ENCODE measurements at regions not wholly inside any gene's neighbourhood (a gene's known extent, or its start where the extent isn't known, plus 50 kb on each side); places are given as distances from the start of the nearest gene placed in this dataset.

DNA sequence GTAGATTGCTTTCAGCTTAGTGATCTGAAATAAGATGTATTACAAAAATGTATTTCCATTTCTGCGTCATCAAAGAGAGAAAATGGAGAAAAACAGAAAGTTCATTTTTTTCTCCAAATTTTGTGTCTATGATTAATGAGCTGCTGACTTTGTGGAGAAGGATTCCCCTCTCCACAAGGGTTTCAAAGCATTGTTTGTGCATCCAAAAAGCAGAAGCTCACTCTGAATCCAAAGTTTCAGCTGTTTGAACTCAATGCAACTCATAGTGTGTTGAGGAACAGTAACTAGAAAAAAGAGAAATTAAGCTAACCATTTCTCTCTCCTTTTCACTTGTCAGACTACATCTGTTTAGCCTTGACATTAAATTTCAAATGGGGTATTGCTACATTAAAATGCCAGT lies 62.9 kb upstream of the SLC7A11 start:
- TF ChIP-seq, protein P1, sequence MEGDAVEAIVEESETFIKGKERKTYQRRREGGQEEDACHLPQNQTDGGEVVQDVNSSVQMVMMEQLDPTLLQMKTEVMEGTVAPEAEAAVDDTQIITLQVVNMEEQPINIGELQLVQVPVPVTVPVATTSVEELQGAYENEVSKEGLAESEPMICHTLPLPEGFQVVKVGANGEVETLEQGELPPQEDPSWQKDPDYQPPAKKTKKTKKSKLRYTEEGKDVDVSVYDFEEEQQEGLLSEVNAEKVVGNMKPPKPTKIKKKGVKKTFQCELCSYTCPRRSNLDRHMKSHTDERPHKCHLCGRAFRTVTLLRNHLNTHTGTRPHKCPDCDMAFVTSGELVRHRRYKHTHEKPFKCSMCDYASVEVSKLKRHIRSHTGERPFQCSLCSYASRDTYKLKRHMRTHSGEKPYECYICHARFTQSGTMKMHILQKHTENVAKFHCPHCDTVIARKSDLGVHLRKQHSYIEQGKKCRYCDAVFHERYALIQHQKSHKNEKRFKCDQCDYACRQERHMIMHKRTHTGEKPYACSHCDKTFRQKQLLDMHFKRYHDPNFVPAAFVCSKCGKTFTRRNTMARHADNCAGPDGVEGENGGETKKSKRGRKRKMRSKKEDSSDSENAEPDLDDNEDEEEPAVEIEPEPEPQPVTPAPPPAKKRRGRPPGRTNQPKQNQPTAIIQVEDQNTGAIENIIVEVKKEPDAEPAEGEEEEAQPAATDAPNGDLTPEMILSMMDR (IDR thresholded peaks at IDR 0.05), result no peak
- no peak overlapping the region for H3K4me3 ChIP-seq (ENCODE audit: low read length)
- Mint-ChIP-seq H3K36me3 (ENCODE audit: low read depth) (no peaks in the 10 kb centered on the region), H3K4me3 (no peak overlapping the region), H3K27me3 (no peaks in the 10 kb centered on the region), H3K4me1 (ENCODE audit: low read depth) (no peaks in the 10 kb centered on the region), H3K9me3 (no peaks in the 10 kb centered on the region), H3K27ac (no peak overlapping the region)
- peaks cover 0 to 6% of the 10 kb centered on the region in 2 experiments for H3K9me3 ChIP-seq (ENCODE audit: control insufficient read depth in 1 of 2, insufficient read depth in 1 of 2, low read length in 2 of 2)
- no peak overlapping the region for H3K27ac ChIP-seq (ENCODE audit: low read depth in 1 of 2, low read length in 2 of 2)
- no peaks in the 10 kb centered on the region for H3K27me3 ChIP-seq (ENCODE audit: control insufficient read depth in 1 of 2, insufficient read depth in 2 of 2, low read length in 2 of 2)
- no peaks in the 10 kb centered on the region for H3K4me1 ChIP-seq (ENCODE audit: insufficient read depth, low read length)
- DNase-seq (peak in 3 of 14 experiments; percentile 4 to 54 (median 43)), ATAC-seq (ENCODE audit: poor library complexity) (no peak)
- ChIA-PET POLR2A (no interaction called here), CTCF (no interaction called here)
- H3K36me3 ChIP-seq (ENCODE audit: insufficient read depth, low read length), result no peaks in the 10 kb centered on the region
- intact Hi-C loops (cut with DNase I, micrococcal nuclease), result no loop called here

DNA sequence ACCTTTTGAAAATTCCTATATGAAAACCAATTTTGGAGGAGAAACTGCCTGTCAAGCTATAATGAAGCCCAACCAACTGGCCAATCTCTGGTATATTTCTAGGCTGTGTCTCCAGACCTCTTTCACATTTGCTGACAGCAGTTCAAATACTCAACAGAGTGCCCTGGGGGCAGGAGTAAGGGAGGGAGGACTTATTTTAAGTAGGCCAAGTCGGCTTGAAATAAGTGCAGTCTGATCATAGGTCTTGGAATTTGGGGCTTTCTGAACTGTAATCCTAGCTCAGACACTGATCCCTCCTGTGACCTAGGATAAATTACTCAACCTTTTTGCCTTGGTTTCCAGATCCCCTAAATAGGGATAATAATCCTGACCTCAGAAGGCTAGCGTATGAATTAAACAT lies 59.4 kb upstream of the SLC7A11 start:
- intact Hi-C loops (cut with DNase I, micrococcal nuclease), result no loop called here
- Mint-ChIP-seq H3K27ac (no peak overlapping the region), H3K9me3 (no peaks in the 10 kb centered on the region), H3K27me3 (no peaks in the 10 kb centered on the region), H3K36me3 (ENCODE audit: low read depth) (no peaks in the 10 kb centered on the region), H3K4me3 (no peak overlapping the region), H3K4me1 (ENCODE audit: low read depth) (no peaks in the 10 kb centered on the region)
- POLR2A ChIA-PET, result no interaction called here
- peaks cover 0 to 6% of the 10 kb centered on the region in 2 experiments for H3K9me3 ChIP-seq (ENCODE audit: control insufficient read depth in 1 of 2, insufficient read depth in 1 of 2, low read length in 2 of 2)
- no peaks in the 10 kb centered on the region for H3K27me3 ChIP-seq (ENCODE audit: control insufficient read depth in 1 of 2, insufficient read depth in 2 of 2, low read length in 2 of 2)
- CTCF ChIA-PET, result no interaction called here
- no peaks in the 10 kb centered on the region for H3K4me1 ChIP-seq (ENCODE audit: insufficient read depth, low read length)
- no peak overlapping the region for H3K4me3 ChIP-seq (ENCODE audit: low read length)
- no peak overlapping the region for H3K27ac ChIP-seq (ENCODE audit: low read depth in 1 of 2, low read length in 2 of 2)
- DNase-seq, result no peak
- no peaks in the 10 kb centered on the region for H3K36me3 ChIP-seq (ENCODE audit: insufficient read depth, low read length)
- ATAC-seq (ENCODE audit: poor library complexity), result no peak
- TF ChIP-seq, protein P1 (IDR thresholded peaks at IDR 0.05), result no peak

DNA sequence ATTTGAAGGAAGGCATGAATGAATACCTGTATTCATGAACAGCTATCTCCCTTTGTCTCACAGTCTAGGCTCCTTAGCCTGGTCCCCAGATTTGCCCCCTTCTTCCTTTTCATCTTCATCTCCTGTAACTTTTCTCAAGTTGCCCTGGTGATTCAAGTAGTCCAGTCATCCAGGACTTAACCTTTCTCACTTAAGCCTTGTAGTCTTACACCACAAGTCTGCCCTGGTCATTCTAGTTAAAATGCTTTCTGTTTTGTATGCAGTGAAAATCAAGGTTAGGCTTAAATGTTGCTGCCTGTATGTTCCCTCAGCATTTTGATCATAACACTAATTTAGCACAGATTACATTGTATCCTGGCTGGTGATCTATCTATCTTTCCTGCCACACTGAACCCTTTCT lies 58.5 kb upstream of the SLC7A11 start:
- Histone ChIP-seq H3K4me1 (ENCODE audit: insufficient read depth, low read length) (no peaks in the 10 kb centered on the region), H3K27ac (ENCODE audit: low read depth in 1 of 2, low read length in 2 of 2) (no peak overlapping the region), H3K36me3 (ENCODE audit: insufficient read depth, low read length) (no peaks in the 10 kb centered on the region), H3K9me3 (ENCODE audit: control insufficient read depth in 1 of 2, insufficient read depth in 1 of 2, low read length in 2 of 2) (peaks cover 0 to 6% of the 10 kb centered on the region in 2 experiments), H3K27me3 (ENCODE audit: control insufficient read depth in 1 of 2, insufficient read depth in 2 of 2, low read length in 2 of 2) (no peaks in the 10 kb centered on the region), H3K4me3 (ENCODE audit: low read length) (no peak overlapping the region)
- intact Hi-C loops (cut with DNase I, micrococcal nuclease), result no loop called here
- Mint-ChIP-seq H3K27me3 (no peaks in the 10 kb centered on the region), H3K27ac (no peak overlapping the region), H3K36me3 (ENCODE audit: low read depth) (no peaks in the 10 kb centered on the region), H3K4me1 (ENCODE audit: low read depth) (no peaks in the 10 kb centered on the region), H3K9me3 (no peaks in the 10 kb centered on the region), H3K4me3 (no peak overlapping the region)
- DNase-seq (no peak), ATAC-seq (ENCODE audit: poor library complexity) (no peak)
- TF ChIP-seq, protein P1 (IDR thresholded peaks at IDR 0.05), result no peak
- ChIA-PET CTCF (no interaction called here), POLR2A (no interaction called here)

Measured in CD4-positive, alpha-beta T cell (primary cell).